LNCAP (cell line): ENCODE measurements at regions not wholly inside any gene's neighbourhood (a gene's known extent, or its start where the extent isn't known, plus 50 kb on each side); places are given as distances from the start of the nearest gene placed in this dataset.

Source experiments
- CTCF ChIP-seq: fragments of 450-650 bp; IDR thresholded peaks from 2 replicates; pipeline ENCODE4 v1.5.1; 2017; ENCODE audit warnings: mild to moderate bottlenecking

- no peak for TF ChIP-seq CTCF
These were observed 1293.6 kb downstream of the AACS start for GRCh38 chr12:126358806-126359205.

- TF ChIP-seq CTCF: no peak
These were observed 1294.0 kb downstream of the AACS start for GRCh38 chr12:126359216-126359615.

GRCh38 chr12:126361804-126362203 lies 1296.6 kb downstream of the AACS start:
- no peak for TF ChIP-seq CTCF

- TF ChIP-seq CTCF: no peak
These were observed 1297.3 kb downstream of the AACS start for GRCh38 chr12:126362493-126362892.

- TF ChIP-seq CTCF: no peak
These were observed 1297.7 kb downstream of the AACS start for GRCh38 chr12:126362964-126363363.

- no peak for TF ChIP-seq CTCF
These were observed 1304.5 kb downstream of the AACS start for GRCh38 chr12:126369487-126370463.

GRCh38 chr12:126383506-126383905 lies 1318.3 kb downstream of the AACS start:
- no peak for TF ChIP-seq CTCF
